GM12864 (cell line): ENCODE measurements at regions not wholly inside any gene's neighbourhood (a gene's known extent, or its start where the extent isn't known, plus 50 kb on each side); places are given as distances from the start of the nearest gene placed in this dataset.

ENCODE experiments used
- DNase-seq: peaks from one replicate; pipeline ENCODE4 v3.0.0-alpha.2; 2011; ENCODE audit warnings: low read depth
- H3K4me3 ChIP-seq: 2 replicates; pipeline ENCODE4 v1.5.1; 2011; ENCODE audit warnings: mild to moderate bottlenecking, low read depth, low read length, control low read depth
- TF ChIP-seq, protein P1 (sequence below): IDR thresholded peaks from 2 replicates; pipeline ENCODE4 v1.5.1; 2011; ENCODE audit warnings: low read depth, mild to moderate bottlenecking, moderate library complexity, low read length, control low read depth, inconsistent platforms; ENCODE audit errors: missing control alignments

GRCh38 chr2:116718451-116718850 is 1096.0 kb upstream of the DDX18 start:
- TF ChIP-seq, protein P1, sequence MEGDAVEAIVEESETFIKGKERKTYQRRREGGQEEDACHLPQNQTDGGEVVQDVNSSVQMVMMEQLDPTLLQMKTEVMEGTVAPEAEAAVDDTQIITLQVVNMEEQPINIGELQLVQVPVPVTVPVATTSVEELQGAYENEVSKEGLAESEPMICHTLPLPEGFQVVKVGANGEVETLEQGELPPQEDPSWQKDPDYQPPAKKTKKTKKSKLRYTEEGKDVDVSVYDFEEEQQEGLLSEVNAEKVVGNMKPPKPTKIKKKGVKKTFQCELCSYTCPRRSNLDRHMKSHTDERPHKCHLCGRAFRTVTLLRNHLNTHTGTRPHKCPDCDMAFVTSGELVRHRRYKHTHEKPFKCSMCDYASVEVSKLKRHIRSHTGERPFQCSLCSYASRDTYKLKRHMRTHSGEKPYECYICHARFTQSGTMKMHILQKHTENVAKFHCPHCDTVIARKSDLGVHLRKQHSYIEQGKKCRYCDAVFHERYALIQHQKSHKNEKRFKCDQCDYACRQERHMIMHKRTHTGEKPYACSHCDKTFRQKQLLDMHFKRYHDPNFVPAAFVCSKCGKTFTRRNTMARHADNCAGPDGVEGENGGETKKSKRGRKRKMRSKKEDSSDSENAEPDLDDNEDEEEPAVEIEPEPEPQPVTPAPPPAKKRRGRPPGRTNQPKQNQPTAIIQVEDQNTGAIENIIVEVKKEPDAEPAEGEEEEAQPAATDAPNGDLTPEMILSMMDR, result no peak
- no peak for DNase-seq

DNA sequence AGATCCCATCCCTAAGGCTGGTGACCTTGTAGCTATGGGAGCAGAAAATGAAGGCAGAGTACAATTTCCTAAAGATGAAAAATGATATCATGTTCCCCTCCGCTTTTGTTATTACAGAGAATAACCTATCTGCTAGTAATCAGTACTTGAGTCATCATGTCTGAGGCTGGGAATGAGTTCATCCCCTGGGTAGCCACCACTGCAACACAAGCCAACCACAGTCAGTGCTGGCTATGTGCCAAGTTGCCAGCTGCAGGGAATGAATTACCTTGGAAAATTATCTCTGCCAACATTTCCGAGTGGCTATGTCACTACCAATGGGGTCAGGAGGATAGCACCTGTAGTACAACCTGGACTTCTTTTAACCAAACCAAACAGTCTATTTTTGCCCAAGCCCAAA is 1094.7 kb upstream of the DDX18 start:
- H3K4me3 ChIP-seq, result no peak overlapping the region
- TF ChIP-seq, protein P1, result no peak
- DNase-seq, result no peak

More at GRCh38 chr2:116718451-116718850, 1096.0 kb upstream of the DDX18 start:
- H3K4me3 ChIP-seq, result no peak overlapping the region

GRCh38 chr2:116724550-116724949 is 1089.9 kb upstream of the DDX18 start:
- DNase-seq, result no peak
- no peak overlapping the region for H3K4me3 ChIP-seq
- TF ChIP-seq, protein P1, result no peak

DNA sequence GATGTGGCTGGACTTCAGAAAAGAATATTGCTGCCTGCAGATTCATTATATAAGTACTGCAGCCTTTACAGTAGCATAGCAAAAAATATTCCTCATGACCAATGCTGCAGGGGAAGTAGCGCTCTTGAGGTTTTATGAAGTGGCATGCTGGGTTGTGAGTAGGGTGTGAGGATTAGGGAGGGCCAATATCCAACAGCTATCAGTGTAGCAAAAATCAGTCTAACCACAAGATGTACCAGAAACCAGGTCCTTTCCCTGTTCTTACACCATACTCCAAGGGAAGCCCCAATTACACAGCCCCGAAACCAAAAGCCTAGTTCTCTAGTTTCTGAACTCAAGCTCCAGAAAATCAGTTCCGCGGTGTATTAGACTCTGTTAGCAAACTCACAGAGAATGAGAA is 1082.2 kb upstream of the DDX18 start:
- DNase-seq, result no peak
- TF ChIP-seq, protein P1, result no peak
- no peak overlapping the region for H3K4me3 ChIP-seq

DNA sequence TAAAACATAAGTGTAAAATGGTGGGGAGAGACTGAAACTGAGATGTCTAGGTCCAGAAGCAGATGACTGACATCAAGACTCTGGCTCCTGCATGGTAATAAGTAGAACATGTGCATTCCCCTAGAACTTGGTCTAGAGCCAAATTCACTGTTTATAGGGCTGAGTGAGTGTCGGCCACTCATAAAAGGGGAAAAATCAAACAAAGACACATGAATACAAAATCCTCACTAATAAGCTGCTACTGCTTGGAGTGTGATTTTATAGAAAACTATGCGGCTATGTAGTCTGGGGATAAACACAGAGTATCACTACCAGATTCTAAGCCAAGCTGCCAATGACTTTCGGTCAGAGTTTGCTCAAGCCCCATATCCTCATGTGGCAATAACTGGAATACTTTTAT is 1080.8 kb upstream of the DDX18 start:
- no peak overlapping the region for H3K4me3 ChIP-seq
- TF ChIP-seq, protein P1, result no peak
- no peak for DNase-seq

DNA sequence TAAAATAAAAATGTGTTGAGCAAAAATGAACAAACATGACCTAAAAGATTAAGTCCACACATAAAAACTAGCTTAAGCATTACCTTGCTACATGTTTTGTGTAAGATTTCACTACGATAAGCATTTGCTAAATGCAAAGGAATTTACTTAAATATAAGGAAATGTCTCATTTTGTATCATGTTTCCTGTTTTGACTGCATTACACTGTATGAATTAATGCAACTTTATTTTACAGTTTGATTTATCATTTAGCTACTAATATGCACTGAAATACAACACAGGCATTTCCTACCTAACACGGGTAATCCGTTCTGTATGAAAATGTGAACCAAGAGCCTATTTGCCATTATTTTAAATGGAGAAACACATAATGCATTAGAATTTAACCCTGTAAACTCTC is 1076.5 kb upstream of the DDX18 start:
- no peak overlapping the region for H3K4me3 ChIP-seq
- DNase-seq, result no peak
- TF ChIP-seq, protein P1, result no peak

DNA sequence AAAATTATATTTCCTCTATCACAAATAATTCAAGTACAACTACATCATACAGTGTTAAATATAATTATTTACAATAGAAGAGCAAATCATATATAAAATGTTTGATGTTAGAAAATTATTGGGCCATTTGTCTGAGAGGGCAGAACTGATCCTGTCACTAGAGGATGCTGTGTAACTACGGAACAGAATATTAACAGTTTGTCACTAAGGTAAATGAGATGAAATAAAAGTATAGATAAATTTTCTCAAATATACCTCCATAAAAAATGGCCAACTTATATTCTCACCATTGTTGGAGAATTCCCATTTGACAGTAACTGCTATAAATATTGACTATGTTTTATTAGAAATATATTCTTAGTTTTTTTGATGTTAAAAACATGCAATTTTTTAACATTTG is 1067.4 kb upstream of the DDX18 start:
- H3K4me3 ChIP-seq, result no peak overlapping the region
- TF ChIP-seq, protein P1, result no peak
- DNase-seq, result no peak
